HG02610 (cell line): ENCODE measurements at regions not wholly inside any gene's neighbourhood (a gene's known extent, or its start where the extent isn't known, plus 50 kb on each side); places are given as distances from the start of the nearest gene placed in this dataset.

Experiments
- ATAC-seq: cut with Tn5 transposase; IDR thresholded peaks from one replicate; pipeline ENCODE4 v1.9.1; 2021; ENCODE audit warnings: mild to moderate bottlenecking, moderate library complexity; ENCODE audit not compliant: unreplicated experiment

GRCh38 chr12:124504273-124505000 lies 63.0 kb downstream of the NCOR2 start:
- ATAC-seq: no peak

DNA sequence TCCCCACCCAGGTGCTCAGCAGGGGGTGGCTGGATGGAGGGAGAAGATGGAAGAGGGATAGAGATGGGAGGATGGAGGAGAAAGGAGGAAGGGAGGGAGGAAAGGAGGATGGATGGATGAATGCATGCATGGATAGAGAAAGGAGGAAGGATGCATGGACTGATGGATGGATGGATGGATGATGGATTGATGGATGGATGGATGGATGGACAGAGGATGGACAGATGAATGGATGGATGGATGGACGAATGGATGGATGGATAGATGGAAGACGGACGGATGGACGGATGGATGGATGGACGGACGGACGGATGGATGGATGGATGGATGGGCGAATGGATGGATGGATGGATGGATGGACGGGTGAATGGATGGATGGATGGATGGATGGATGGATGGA lies 64.1 kb downstream of the NCOR2 start:
- no peak for ATAC-seq

- ATAC-seq: no peak
These were observed 65.0 kb downstream of the NCOR2 start for GRCh38 chr12:124502379-124502778.

DNA sequence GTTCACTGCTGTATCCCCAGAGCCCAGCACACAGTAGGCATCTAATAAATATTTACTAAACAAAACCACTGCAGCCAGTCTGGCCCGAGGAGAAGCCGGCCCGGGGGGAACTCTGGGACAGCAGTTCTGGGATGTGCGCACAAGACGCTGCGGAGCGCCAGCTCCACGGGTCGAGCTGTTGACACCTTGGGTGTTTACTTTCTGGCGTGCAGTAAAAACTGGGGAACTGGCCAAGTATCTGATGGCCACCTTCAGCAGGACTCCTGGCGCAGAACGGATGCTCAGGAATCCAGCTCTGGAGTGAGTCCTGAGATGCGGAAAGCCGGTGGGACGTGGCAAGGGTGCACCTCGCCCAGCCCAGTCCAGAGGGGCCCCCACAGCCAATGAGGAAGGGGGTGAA lies 65.6 kb downstream of the NCOR2 start:
- ATAC-seq: no peak

GRCh38 chr12:124501112-124501561 lies 66.3 kb downstream of the NCOR2 start:
- ATAC-seq: no peak

DNA sequence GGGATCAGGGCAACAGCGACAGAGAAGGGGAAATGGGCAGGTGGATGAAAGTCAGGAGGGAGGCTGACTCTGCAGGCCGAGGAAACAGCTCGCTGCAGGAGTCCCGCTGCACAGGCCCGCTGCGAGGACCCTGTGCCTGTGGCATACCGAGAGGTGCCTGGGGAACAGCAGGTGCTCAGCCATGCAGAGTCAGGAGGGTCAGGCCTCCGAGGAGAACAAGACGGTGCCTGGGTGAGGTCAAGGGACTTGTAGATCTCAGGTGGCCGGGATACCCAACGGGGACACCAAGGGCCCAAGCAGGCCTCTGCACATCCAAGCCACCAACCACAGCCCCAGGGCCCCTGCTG lies 67.5 kb downstream of the NCOR2 start:
- no peak for ATAC-seq

DNA sequence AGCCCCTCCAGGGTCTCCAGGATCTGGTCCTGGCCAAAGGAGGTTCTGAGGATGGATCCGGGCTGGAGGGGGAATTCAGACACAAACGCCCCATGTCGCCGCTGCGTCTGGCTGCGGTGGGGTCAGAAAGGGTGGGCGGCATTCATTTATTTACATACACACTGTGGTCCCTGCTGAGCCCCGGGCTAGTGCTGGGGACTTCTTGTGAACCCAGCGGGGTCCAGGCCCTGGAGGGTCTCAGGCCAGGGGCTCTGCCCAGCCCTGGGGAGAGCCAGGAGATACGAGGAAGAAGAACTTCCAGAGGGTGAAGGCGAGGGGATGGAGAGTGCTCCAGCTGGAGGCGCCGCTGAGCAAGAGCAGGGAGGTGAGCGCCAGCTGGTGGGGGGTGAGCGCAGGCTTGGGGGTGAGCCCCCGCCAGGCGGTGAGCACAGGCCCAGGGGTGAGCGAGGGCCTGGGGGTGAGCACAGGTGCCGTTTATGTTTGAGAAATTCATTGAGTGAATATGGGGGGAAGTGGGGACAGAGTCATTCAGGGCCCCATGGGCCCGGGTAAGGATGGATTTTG lies 68.1 kb downstream of the NCOR2 start:
- ATAC-seq: no peak

DNA sequence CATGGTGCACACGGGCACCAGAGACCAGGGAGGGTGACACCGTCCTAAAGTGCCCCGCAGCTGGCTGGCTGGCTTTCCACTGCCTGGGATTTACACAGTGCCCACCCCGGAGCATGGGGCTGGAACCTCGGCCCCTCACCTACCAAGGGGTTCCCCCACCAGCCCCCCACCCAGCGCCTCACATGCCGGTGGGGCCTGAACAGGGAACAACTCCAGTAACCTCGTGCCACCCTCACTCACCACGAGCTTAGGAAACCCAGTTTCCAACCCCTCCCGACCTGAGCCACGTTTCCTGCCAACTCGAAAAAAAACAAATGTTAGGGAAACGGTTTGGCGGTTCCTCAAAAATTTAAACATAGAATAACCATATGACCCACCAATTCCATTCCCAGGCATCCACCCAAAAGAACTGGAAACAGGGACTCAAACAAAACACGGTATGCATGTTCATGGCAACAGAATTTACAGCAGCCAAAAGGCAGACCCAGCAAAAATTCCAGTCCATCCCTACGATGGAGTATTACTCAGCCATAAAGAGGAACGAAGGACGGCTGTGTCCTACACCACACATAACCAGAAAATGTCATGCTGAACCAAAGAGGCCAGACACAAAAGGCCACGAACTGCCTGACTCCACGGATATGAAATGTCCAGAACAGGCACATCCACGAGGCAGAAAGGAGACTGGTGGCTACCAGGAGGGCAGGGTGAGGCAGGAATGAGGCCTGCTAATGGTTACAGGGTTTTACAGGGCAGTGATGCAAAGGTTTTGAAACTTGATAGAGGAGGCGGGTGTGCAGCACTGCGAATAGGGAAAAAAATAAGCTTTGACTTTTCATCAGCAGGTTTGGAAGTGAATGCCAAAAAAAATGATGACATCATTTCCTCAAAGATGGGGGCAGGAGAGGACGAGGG lies 68.9 kb downstream of the NCOR2 start:
- no peak for ATAC-seq

GRCh38 chr12:124497658-124498057 lies 69.8 kb downstream of the NCOR2 start:
- ATAC-seq: no peak

- ATAC-seq: no peak
These were observed 70.4 kb downstream of the NCOR2 start for GRCh38 chr12:124497039-124497438.

- no peak for ATAC-seq
These were observed 70.8 kb downstream of the NCOR2 start for GRCh38 chr12:124496584-124496983.

DNA sequence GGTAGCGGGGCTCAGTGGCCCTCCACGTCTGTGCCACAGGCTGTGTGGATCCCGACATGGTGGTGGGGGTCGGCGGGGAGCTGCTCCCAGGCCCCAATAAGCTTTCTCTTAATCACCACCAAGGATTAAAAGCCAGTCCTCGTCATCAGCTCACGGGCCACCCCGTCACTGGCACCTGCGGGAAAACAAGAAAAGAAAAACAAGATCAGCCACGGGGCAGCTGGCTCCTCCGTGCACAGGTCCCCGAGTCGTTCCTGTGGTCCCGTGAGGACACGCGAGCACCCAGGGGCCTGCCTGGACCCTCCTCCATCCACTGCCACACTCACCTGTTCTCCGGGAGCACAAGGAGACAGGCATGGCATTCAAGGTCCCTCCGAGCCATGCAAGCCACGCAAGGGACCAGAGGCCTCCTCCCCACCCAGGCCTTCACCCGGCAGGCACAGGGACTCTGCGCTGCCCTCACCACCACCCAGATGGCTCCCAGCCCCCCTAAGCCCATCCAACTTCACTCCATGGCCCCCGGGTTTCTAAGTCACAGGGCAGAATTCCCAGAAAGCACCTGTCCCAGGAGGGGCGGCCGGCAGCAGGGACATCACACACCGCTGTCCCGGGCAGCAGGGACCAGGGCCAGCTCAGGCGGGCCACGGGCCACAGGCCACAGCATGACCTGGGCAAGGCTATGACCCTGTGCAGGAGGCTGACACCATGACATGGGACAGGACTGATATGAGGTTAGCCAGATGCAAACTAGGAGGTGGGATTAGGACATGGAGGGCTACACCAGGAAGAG lies 72.0 kb downstream of the NCOR2 start:
- no peak for ATAC-seq

DNA sequence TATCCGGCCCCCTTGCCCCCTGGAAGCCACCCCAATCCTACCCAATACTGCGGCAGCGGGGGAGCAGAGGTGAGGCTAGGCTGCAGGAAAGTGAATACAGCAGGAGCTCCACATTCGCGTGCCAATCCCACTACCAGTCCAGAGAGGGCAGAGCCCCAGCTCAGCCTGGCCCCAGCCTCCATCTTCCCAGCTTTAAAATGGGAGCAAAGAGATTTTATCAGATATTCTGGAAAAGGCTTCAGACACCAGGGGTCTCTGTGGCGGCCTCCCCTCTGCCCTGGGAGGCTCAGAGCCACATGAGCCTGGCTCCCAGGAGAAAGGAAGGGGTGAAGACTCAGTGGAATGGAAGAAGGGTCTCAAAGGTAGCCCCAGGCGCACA lies 72.7 kb downstream of the NCOR2 start:
- no peak for ATAC-seq

- peak; percentile 90 for ATAC-seq
These were observed 73.3 kb downstream of the NCOR2 start for GRCh38 chr12:124493809-124494750.

- no peak for ATAC-seq
These were observed 74.3 kb downstream of the NCOR2 start for GRCh38 chr12:124492879-124493808.

DNA sequence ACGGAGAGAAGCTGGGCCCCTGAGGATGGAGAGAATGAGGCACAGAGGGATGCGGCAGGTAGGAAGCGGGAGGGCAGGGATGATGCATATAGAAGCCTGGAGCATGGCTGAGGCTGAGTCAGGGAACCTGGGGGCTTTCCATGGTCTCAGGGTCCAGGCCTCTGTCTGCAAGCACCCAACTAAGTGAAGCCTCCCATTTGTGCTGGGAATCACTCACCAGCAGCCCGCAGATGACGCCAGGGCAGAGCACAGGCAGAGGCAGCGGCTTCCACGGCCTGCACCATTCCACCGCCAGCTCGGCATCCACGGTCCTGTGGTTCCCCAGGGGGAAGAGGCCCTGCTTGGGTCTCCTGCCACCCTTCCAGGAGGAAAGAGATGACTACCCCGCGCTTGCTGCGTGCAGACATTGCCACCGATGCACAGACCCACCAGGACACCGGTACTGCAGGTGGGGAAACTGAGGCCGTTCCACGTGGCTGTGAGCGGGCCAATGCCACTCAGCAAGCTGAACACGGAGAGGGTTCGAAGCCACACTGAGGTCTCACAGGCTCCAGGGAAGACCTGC lies 75.5 kb downstream of the NCOR2 start:
- ATAC-seq: no peak

DNA sequence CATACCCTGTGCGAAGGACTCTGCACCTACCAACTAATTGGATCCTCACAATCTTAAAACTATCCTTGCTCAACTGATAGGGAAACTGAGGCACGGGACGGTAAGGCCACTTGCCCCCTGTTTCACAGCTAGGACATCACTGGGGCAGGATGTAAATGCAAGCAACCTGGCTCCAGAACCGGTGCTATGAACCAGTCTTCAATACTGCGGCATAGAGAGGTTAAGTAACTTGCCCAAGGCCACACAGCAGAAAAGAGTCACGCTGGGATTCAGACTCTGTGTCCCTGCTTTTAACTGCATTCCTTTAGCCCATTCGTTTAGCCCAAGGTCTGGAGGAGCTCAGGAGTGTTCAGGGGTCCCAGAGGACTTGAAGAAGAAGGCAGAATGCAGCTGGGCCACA lies 76.1 kb downstream of the NCOR2 start:
- no peak for ATAC-seq

GRCh38 chr12:124490584-124491305 lies 76.7 kb downstream of the NCOR2 start:
- ATAC-seq: no peak
